Mesothelial cell of epicardium (in vitro differentiated cells): ENCODE measurements at regions not wholly inside any gene's neighbourhood (a gene's known extent, or its start where the extent isn't known, plus 50 kb on each side); places are given as distances from the start of the nearest gene placed in this dataset.

Source experiments
- DNase-seq, 2 experiments: peaks; one replicate each; pipeline ENCODE4 v3.0.0; 2021; ENCODE audit warnings: low spot score in 2 of 2; ENCODE audit not compliant: unreplicated experiment in 2 of 2
- H3K27ac Mint-ChIP-seq: 2 replicates; pipeline ENCODE4 v1.8.0; 2021; ENCODE audit warnings: mixed read lengths
- H3K27me3 Mint-ChIP-seq: 2 replicates; pipeline ENCODE4 v1.8.0; 2021; ENCODE audit warnings: low read depth, mixed read lengths
- H3K36me3 Mint-ChIP-seq: 2 replicates; pipeline ENCODE4 v1.8.0; 2021; ENCODE audit warnings: mixed read lengths
- H3K4me1 Mint-ChIP-seq: 2 replicates; pipeline ENCODE4 v1.8.0; 2021; ENCODE audit warnings: mixed read lengths
- H3K4me3 Mint-ChIP-seq: 2 replicates; pipeline ENCODE4 v1.8.0; 2021; ENCODE audit warnings: mild to moderate bottlenecking, moderate library complexity, mixed read lengths
- H3K9me3 Mint-ChIP-seq: 2 replicates; pipeline ENCODE4 v1.8.0; 2021; ENCODE audit warnings: mixed read lengths
- TF ChIP-seq, protein P1 (sequence below): fragments of 200-600 bp; sonication (generic); IDR thresholded peaks from one replicate; pipeline ENCODE4 v1.5.0; 2021; ENCODE audit warnings: antibody characterized with exemption; ENCODE audit not compliant: unreplicated experiment

- no peak overlapping the region for H3K27ac Mint-ChIP-seq
- no peak overlapping the region for H3K4me3 Mint-ChIP-seq
These were observed 1399.2 kb upstream of the CDH6 start for GRCh38 chr5:29794141-29794787.

GRCh38 chr5:29790281-29790680 is 1403.2 kb upstream of the CDH6 start:
- no peak overlapping the region for H3K27ac Mint-ChIP-seq
- H3K36me3 Mint-ChIP-seq: no peaks in the 10 kb centered on the region
- TF ChIP-seq, protein P1, sequence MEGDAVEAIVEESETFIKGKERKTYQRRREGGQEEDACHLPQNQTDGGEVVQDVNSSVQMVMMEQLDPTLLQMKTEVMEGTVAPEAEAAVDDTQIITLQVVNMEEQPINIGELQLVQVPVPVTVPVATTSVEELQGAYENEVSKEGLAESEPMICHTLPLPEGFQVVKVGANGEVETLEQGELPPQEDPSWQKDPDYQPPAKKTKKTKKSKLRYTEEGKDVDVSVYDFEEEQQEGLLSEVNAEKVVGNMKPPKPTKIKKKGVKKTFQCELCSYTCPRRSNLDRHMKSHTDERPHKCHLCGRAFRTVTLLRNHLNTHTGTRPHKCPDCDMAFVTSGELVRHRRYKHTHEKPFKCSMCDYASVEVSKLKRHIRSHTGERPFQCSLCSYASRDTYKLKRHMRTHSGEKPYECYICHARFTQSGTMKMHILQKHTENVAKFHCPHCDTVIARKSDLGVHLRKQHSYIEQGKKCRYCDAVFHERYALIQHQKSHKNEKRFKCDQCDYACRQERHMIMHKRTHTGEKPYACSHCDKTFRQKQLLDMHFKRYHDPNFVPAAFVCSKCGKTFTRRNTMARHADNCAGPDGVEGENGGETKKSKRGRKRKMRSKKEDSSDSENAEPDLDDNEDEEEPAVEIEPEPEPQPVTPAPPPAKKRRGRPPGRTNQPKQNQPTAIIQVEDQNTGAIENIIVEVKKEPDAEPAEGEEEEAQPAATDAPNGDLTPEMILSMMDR: no peak
- no peak for DNase-seq
- peaks cover 2% of the 10 kb centered on the region for H3K4me1 Mint-ChIP-seq
- H3K4me3 Mint-ChIP-seq: no peak overlapping the region
- no peaks in the 10 kb centered on the region for H3K9me3 Mint-ChIP-seq
- H3K27me3 Mint-ChIP-seq: no peaks in the 10 kb centered on the region

More at GRCh38 chr5:29794141-29794787, 1399.2 kb upstream of the CDH6 start:
- DNase-seq: no peak
- Mint-ChIP-seq H3K27me3 (no peaks in the 10 kb centered on the region), H3K36me3 (no peaks in the 10 kb centered on the region), H3K9me3 (no peaks in the 10 kb centered on the region), H3K4me1 (peaks cover 3% of the 10 kb centered on the region)
- TF ChIP-seq, protein P1: no peak

GRCh38 chr5:29780401-29780800 is 1413.1 kb upstream of the CDH6 start:
- H3K4me1 Mint-ChIP-seq: peaks cover 3% of the 10 kb centered on the region
- no peaks in the 10 kb centered on the region for H3K36me3 Mint-ChIP-seq
- no peak overlapping the region for H3K27ac Mint-ChIP-seq
- TF ChIP-seq, protein P1: no peak
- H3K4me3 Mint-ChIP-seq: no peak overlapping the region
- no peaks in the 10 kb centered on the region for H3K9me3 Mint-ChIP-seq
- no peak for DNase-seq
- H3K27me3 Mint-ChIP-seq: peaks cover 2% of the 10 kb centered on the region

GRCh38 chr5:29779141-29779540 is 1414.3 kb upstream of the CDH6 start:
- Mint-ChIP-seq H3K27me3 (peaks cover 2% of the 10 kb centered on the region), H3K27ac (no peak overlapping the region), H3K9me3 (no peaks in the 10 kb centered on the region), H3K36me3 (no peaks in the 10 kb centered on the region), H3K4me3 (no peak overlapping the region), H3K4me1 (peaks cover 3% of the 10 kb centered on the region)
- TF ChIP-seq, protein P1: no peak
- DNase-seq: no peak

DNA sequence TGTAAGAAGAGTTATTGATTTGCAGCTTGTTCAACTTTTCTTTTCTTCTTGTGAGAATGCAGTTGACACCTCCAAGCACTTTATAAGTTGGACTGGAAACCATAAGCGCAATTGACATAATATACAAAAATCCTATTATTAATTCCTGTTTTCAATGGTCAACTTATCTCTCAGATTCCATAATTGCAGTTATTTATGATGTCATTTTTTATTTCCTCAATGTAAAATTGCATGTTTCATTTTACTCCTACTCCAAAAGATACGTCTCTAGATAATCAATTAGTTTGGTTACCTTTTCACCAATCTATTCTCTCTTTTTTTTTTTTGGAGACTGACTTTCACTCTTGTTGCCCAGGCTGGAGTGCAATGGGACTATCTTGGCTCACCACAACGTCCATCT is 1416.1 kb upstream of the CDH6 start:
- TF ChIP-seq, protein P1: no peak
- Mint-ChIP-seq H3K9me3 (no peaks in the 10 kb centered on the region), H3K27ac (no peak overlapping the region), H3K4me1 (peaks cover 3% of the 10 kb centered on the region), H3K27me3 (peaks cover 2% of the 10 kb centered on the region), H3K4me3 (no peak overlapping the region), H3K36me3 (no peaks in the 10 kb centered on the region)
- DNase-seq: no peak

DNA sequence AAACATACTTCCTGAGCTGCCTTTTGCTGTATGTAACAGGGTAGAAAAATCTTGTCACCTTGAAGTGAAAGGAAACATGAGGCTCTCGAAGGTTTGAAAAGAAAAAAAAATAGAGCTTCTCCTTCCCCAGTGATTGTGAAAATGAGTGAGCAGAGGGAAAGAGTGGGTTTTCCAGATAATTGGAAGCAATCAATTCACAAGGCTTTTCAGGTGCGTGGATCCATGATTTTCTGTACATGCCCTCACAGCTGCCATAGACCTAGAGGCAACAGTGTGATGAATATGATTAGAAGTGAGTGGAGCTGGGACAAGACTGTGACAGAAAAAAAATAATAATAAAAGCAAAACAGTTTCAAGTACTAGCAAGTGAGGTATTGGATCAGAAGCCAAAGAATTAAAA is 1422.5 kb upstream of the CDH6 start:
- TF ChIP-seq, protein P1: no peak
- H3K27me3 Mint-ChIP-seq: peaks cover 2% of the 10 kb centered on the region
- DNase-seq: no peak
- no peaks in the 10 kb centered on the region for H3K4me1 Mint-ChIP-seq
- no peaks in the 10 kb centered on the region for H3K9me3 Mint-ChIP-seq
- no peak overlapping the region for H3K27ac Mint-ChIP-seq
- no peak overlapping the region for H3K4me3 Mint-ChIP-seq
- no peaks in the 10 kb centered on the region for H3K36me3 Mint-ChIP-seq
